ENCODE measurements at regions not wholly inside any gene's neighbourhood (a gene's known extent, or its start where the extent isn't known, plus 50 kb on each side); places are given as distances from the start of the nearest gene placed in this dataset.

- Histone ChIP-seq H3K9me3 (replicated peaks in 1 of 3) (no peaks in the 10 kb centered on the region), H3K27me3 (no peaks in the 10 kb centered on the region), H3K4me3 (no peak overlapping the region), H3K36me3 (replicated peaks in 1 of 2) (no peaks in the 10 kb centered on the region), H3K27ac (no peak overlapping the region), H3K4me1 (replicated peaks in 1 of 2) (no peaks in the 10 kb centered on the region)
- DNase-seq: no peak
- WGBS, 4 donors: 65 to 82% (median 68%) methylated on average over 3 to 4 of the region's 4 CpGs
- TF ChIP-seq CTCF (IDR thresholded peaks at IDR 0.05) (no peak), POLR2A (IDR thresholded peaks at IDR 0.05) (no peak)
- intact Hi-C loops (cut with DNase I): no loop called here
Observed at GRCh38 chr11:134887896-134888295, 475.9 kb upstream of the B3GAT1 start.

GRCh38 chr11:134883484-134883883 lies 471.4 kb upstream of the B3GAT1 start:
- H3K27me3 ChIP-seq: peaks cover 3% of the 10 kb centered on the region
- no peak overlapping the region for H3K27ac ChIP-seq
- no peaks in the 10 kb centered on the region for H3K4me1 ChIP-seq (replicated peaks in 1 of 2)
- no peak overlapping the region for H3K4me3 ChIP-seq
- H3K36me3 ChIP-seq (replicated peaks in 1 of 2): no peaks in the 10 kb centered on the region
- TF ChIP-seq CTCF (IDR thresholded peaks at IDR 0.05) (no peak), POLR2A (IDR thresholded peaks at IDR 0.05) (no peak)
- DNase-seq: no peak
- 63 to 83% (median 71%) methylated on average over 8 of the region's 8 CpGs for WGBS, 4 donors
- no peaks in the 10 kb centered on the region for H3K9me3 ChIP-seq (replicated peaks in 1 of 3)
- intact Hi-C loops (cut with DNase I): no loop called here

- peaks cover 3% of the 10 kb centered on the region for H3K27me3 ChIP-seq
- TF ChIP-seq POLR2A (IDR thresholded peaks at IDR 0.05) (no peak), CTCF (IDR thresholded peaks at IDR 0.05) (no peak)
- DNase-seq: no peak
- no peak overlapping the region for H3K4me3 ChIP-seq
- H3K9me3 ChIP-seq (replicated peaks in 1 of 3): no peaks in the 10 kb centered on the region
- H3K27ac ChIP-seq: no peak overlapping the region
- no peaks in the 10 kb centered on the region for H3K36me3 ChIP-seq (replicated peaks in 1 of 2)
- intact Hi-C loops (cut with DNase I): no loop called here
- WGBS, 4 donors: 59 to 70% (median 63%) methylated on average over 13 of the region's 13 CpGs
- no peaks in the 10 kb centered on the region for H3K4me1 ChIP-seq (replicated peaks in 1 of 2)
Observed at GRCh38 chr11:134882671-134883297, 470.7 kb upstream of the B3GAT1 start.

DNA sequence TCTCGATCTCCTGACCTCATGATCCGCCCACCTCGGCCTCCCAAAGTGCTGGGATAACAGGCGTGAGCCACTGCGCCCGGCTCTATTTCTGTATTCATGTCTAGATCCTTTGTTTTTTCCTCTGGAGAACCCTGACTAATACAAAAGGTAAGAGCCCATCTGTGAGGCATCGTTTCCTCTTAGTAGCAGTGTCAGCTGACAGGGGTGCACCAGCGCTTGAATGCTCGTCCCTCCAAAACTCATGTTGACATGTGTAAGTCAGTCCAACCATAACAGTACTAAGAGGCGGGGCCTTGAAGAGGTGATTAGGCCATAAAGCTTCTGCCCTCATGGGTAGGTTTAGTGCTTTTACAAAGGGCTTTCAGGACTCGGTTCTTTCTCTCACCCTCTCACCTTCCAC lies 470.1 kb upstream of the B3GAT1 start:
- WGBS, 4 donors: 73 to 84% (median 81%) methylated on average over 11 of the region's 11 CpGs
- no peak for DNase-seq

More for the DNA sequence above, 470.1 kb upstream of the B3GAT1 start:
- intact Hi-C loops (cut with DNase I): no loop called here
- no peak overlapping the region for H3K4me3 ChIP-seq
- no peaks in the 10 kb centered on the region for H3K9me3 ChIP-seq (replicated peaks in 1 of 3)
- TF ChIP-seq CTCF (IDR thresholded peaks at IDR 0.05): no peak
- TF ChIP-seq POLR2A (IDR thresholded peaks at IDR 0.05): no peak
- no peaks in the 10 kb centered on the region for H3K36me3 ChIP-seq (replicated peaks in 1 of 2)
- peaks cover 3% of the 10 kb centered on the region for H3K27me3 ChIP-seq
- no peak overlapping the region for H3K27ac ChIP-seq
- no peaks in the 10 kb centered on the region for H3K4me1 ChIP-seq (replicated peaks in 1 of 2)

Measured in adrenal gland (tissue), 9 donors.